DMS53 treated with DMSO at 0.1 percent for 48 hours (cell line): ENCODE measurements at regions not wholly inside any gene's neighbourhood (a gene's known extent, or its start where the extent isn't known, plus 50 kb on each side); places are given as distances from the start of the nearest gene placed in this dataset.
"Not testable (repeated sequence)": the region's sequence is repeated elsewhere in the genome, so short reads cannot be mapped to it uniquely, and the experiment has no call there.

ENCODE experiments used
- DNase-seq: peaks from one replicate; lab custom pipeline; 2025; ENCODE audit not compliant: unreplicated experiment; lab: John Stamatoyannopoulos, UW

GRCh38 chr5:163336074-163336473 lies 101.3 kb upstream of the CCNG1 start:
- DNase-seq = not testable (repeated sequence)

GRCh38 chr5:163339148-163339547 lies 98.2 kb upstream of the CCNG1 start:
- no peak for DNase-seq

- not testable (repeated sequence) for DNase-seq
Measured at GRCh38 chr5:163340378-163340777, 97.0 kb upstream of the CCNG1 start.

- DNase-seq = no peak
Measured at GRCh38 chr5:163342306-163342705, 95.1 kb upstream of the CCNG1 start.

GRCh38 chr5:163345216-163345615 lies 92.2 kb upstream of the CCNG1 start:
- DNase-seq = no peak

GRCh38 chr5:163347671-163348070 lies 89.7 kb upstream of the CCNG1 start:
- peak; percentile 59 for DNase-seq

- DNase-seq = no peak
Measured at GRCh38 chr5:163350083-163350482, 87.3 kb upstream of the CCNG1 start.

- no peak for DNase-seq
Measured at GRCh38 chr5:163352531-163352930, 84.9 kb upstream of the CCNG1 start.

- not testable (repeated sequence) for DNase-seq
Measured at GRCh38 chr5:163355811-163356210, 81.6 kb upstream of the CCNG1 start.

- no peak for DNase-seq
Measured at GRCh38 chr5:163357636-163358035, 79.8 kb upstream of the CCNG1 start.

GRCh38 chr5:163360656-163361055 lies 76.7 kb upstream of the CCNG1 start:
- DNase-seq = no peak

GRCh38 chr5:163361450-163361849 lies 75.9 kb upstream of the CCNG1 start:
- DNase-seq = no peak

GRCh38 chr5:163362840-163363371 lies 74.5 kb upstream of the CCNG1 start:
- DNase-seq = no peak

GRCh38 chr5:163363389-163363788 lies 74.0 kb upstream of the CCNG1 start:
- no peak for DNase-seq

- DNase-seq = no peak
Measured at GRCh38 chr5:163366757-163367156, 70.6 kb upstream of the CCNG1 start.

GRCh38 chr5:163369776-163370385 lies 67.5 kb upstream of the CCNG1 start:
- DNase-seq = no peak

GRCh38 chr5:163373436-163374084 lies 63.8 kb upstream of the CCNG1 start:
- no peak for DNase-seq

GRCh38 chr5:163377982-163378381 lies 59.4 kb upstream of the CCNG1 start:
- DNase-seq = no peak

GRCh38 chr5:163379298-163380155 lies 57.9 kb upstream of the CCNG1 start:
- DNase-seq = peak; percentile 72

GRCh38 chr5:163381832-163382231 lies 55.6 kb upstream of the CCNG1 start:
- no peak for DNase-seq

- DNase-seq = no peak
Measured at GRCh38 chr5:163383754-163384153, 53.6 kb upstream of the CCNG1 start.

GRCh38 chr5:163384669-163385068 lies 52.7 kb upstream of the CCNG1 start:
- DNase-seq = no peak
